NOMO-1 (cell line): ENCODE measurements at regions not wholly inside any gene's neighbourhood (a gene's known extent, or its start where the extent isn't known, plus 50 kb on each side); places are given as distances from the start of the nearest gene placed in this dataset.

Experiments
- DNase-seq, 2 experiments: peaks; one replicate each; lab custom pipeline; 2025; ENCODE audit not compliant: unreplicated experiment in 2 of 2; lab: John Stamatoyannopoulos, UW

- no peak for DNase-seq
These were observed 204.0 kb upstream of the FAT1 start for GRCh38 chr4:186927624-186928023.

GRCh38 chr4:186930024-186930423, 206.4 kb upstream of the FAT1 start:
- DNase-seq: no peak

GRCh38 chr4:186931519-186931918, 207.9 kb upstream of the FAT1 start:
- peak in 1 of 2 experiments; percentile 60 for DNase-seq

- DNase-seq: no peak
These were observed 208.5 kb upstream of the FAT1 start for GRCh38 chr4:186932196-186932595.

- DNase-seq: peak; percentile 52 to 85
These were observed 209.1 kb upstream of the FAT1 start for GRCh38 chr4:186932631-186933187.

- no peak for DNase-seq
These were observed 210.6 kb upstream of the FAT1 start for GRCh38 chr4:186934244-186934643.

GRCh38 chr4:186934841-186935443, 211.3 kb upstream of the FAT1 start:
- no peak for DNase-seq

- no peak for DNase-seq
These were observed 212.2 kb upstream of the FAT1 start for GRCh38 chr4:186935901-186936300.

- DNase-seq: peak in 1 of 2 experiments; percentile 66
These were observed 213.1 kb upstream of the FAT1 start for GRCh38 chr4:186936496-186937375.

- peak; percentile 40 to 80 for DNase-seq
These were observed 215.6 kb upstream of the FAT1 start for GRCh38 chr4:186939226-186939625.

- peak; percentile 63 to 91 for DNase-seq
These were observed 216.1 kb upstream of the FAT1 start for GRCh38 chr4:186939766-186940165.

GRCh38 chr4:186940476-186940875, 216.8 kb upstream of the FAT1 start:
- DNase-seq: no peak

GRCh38 chr4:186942758-186943377, 219.2 kb upstream of the FAT1 start:
- no peak for DNase-seq

- no peak for DNase-seq
These were observed 219.8 kb upstream of the FAT1 start for GRCh38 chr4:186943411-186943810.

GRCh38 chr4:186946136-186946535, 222.5 kb upstream of the FAT1 start:
- DNase-seq: no peak

- no peak for DNase-seq
These were observed 223.1 kb upstream of the FAT1 start for GRCh38 chr4:186946682-186947294.

GRCh38 chr4:186948361-186949242, 224.9 kb upstream of the FAT1 start:
- DNase-seq: no peak

- no peak for DNase-seq
These were observed 226.2 kb upstream of the FAT1 start for GRCh38 chr4:186949847-186950246.

GRCh38 chr4:186952709-186953108, 229.1 kb upstream of the FAT1 start:
- DNase-seq: no peak
